HG03039 (cell line): ENCODE measurements at regions not wholly inside any gene's neighbourhood (a gene's known extent, or its start where the extent isn't known, plus 50 kb on each side); places are given as distances from the start of the nearest gene placed in this dataset.
A peak's percentile ranks its signal among the peaks of the same experiment; 100 is the strongest.

ENCODE experiments used
- ATAC-seq: cut with Tn5 transposase; IDR thresholded peaks from one replicate; pipeline ENCODE4 v1.9.1; 2021; ENCODE audit warnings: mild to moderate bottlenecking, moderate library complexity; ENCODE audit not compliant: unreplicated experiment

DNA sequence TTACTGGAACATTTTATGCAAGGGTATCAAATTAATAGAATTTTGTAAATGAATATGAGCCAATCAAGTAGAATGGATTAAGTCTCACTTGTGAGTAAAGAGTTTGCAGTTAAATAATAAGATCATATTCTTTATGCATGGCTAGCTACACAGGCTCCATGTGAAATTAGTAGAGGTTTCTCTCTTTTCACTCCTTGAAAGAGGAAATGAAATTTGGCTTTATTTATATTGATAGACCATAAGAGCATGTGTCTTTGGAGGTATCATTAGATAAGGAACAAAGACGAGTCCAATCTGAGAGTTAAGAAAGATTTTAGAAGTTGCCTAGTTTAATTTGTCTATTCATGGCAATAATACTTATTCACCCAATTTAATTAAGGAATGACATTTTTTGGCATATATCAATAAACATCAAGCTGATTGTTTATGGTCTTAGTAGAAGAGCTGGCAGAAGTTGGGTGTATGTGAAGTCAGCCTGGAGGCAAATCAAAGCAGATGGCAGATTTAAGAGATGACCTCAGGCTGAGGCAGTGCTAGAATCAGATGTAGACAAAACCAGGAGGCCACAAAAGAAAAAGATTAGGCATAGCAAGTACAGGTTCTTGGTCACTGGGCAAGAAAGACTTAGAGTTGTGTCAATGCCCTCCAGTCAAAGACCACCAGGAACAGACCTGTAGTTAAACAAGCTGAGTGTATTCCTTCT is 406.5 kb upstream of the ARHGEF26 start:
- ATAC-seq, result no peak

DNA sequence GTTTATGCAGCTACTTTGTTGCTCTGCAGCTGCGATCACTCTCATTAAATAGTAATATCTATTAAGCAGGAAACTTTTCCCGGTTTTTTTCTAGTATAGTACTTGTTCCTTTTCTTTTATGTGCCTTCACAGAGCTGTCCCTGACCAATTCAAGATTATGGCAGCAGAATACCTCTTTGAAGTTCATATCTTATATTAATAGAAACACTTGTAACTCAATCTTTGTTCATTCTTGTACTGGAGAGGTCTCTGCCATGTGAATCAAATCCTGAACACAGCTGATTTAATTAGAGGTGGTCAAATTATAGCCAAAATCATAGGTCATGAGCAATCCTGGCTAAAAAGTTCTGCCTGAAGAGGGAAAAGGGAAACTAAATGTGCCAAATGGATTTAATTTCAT is 399.0 kb upstream of the ARHGEF26 start:
- ATAC-seq, result no peak

DNA sequence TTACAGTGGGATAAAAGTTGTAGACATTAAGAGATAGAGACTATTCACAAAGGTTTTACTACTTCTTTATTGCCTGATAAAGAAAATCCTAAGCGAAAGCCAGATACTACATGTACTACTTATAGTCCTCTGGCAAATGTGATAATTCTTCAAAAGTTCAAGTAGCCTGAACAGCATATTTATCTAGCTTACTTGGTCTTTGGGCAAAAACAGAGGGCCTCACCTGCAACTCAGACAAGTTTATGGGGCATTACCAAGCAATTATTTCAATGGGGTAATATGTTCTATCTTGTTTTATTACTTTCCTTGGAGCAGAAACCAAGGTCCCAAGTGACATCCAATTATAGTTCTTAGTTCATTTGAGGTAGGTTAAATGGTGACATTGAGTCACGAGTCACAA is 390.1 kb upstream of the ARHGEF26 start:
- ATAC-seq, result no peak

- ATAC-seq, result no peak
Measured at GRCh38 chr3:153734777-153735551, 386.2 kb upstream of the ARHGEF26 start.

- ATAC-seq, result no peak
Measured at GRCh38 chr3:153740109-153740508, 381.1 kb upstream of the ARHGEF26 start.

DNA sequence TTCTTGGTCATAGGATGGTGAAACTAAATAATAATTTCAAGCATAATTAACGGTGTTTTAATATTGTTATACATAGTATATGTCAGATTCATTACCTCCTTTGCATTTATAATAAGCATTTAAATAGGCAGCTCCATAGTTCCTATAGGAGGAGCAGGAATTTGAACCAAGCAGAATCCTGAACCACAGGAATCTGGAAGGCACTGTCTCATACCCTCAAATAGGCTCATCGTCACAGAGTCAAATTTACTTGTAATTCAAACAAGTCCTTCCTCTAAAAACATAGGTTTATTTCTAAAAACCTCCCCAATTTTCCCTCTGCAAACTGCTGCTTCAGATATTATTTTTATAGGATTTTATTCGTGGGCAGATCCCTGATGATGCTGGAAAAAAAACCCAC is 376.3 kb upstream of the ARHGEF26 start:
- no peak for ATAC-seq

- ATAC-seq, result no peak
Measured at GRCh38 chr3:153746211-153746610, 375.0 kb upstream of the ARHGEF26 start.

- ATAC-seq, result no peak
Measured at GRCh38 chr3:153749070-153749610, 372.1 kb upstream of the ARHGEF26 start.

DNA sequence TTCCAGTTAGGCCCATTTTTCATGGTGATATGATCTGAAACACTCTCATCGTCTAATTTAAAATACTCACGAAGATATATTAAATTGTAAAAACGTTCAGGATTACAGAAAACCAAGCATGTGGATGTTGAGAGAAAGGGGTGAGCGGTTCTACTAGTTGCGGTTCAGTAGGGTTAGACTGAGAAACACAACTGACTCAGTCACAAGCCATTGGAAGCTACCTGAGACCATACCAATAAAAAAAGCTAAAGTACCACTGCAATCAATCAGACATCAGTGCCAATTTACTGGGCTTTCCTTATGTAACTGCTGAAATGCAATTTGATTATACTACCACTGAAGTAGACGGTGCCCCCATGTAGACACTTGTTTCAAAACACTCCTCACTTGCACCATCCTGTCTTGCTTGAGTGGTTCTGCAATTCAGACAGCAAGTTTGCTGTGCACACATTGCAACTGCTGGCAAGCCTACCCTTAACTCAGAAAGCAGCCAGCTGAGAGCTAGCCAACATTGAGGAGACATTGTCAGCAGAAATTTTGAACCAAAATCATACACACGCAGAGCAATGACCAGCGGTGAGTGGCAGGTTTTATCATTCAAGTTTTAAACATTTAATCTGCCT is 368.7 kb upstream of the ARHGEF26 start:
- ATAC-seq, result no peak

GRCh38 chr3:153753035-153753434 is 368.2 kb upstream of the ARHGEF26 start:
- no peak for ATAC-seq

GRCh38 chr3:153756816-153757215 is 364.4 kb upstream of the ARHGEF26 start:
- no peak for ATAC-seq

GRCh38 chr3:153757839-153758238 is 363.4 kb upstream of the ARHGEF26 start:
- ATAC-seq, result no peak

DNA sequence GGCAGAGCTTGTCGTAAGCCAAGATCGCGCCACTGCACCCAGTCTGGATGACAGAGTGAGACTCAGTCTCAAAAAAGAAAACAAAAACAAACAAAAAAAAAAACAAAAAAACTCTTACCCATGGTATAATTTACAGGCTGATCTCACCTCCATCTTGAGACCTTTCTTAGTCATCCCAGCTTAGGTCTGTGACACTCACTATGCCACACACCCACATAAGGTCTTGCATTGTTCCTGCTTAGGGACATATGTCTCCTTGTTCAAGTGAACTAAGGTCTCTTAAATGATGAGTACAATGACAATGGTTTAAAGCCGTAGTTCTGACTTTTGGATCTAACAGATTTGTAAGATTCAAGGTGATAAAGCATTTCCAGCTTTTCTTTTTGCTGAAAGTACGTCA is 360.2 kb upstream of the ARHGEF26 start:
- no peak for ATAC-seq

- no peak for ATAC-seq
Measured at GRCh38 chr3:153762411-153763235, 358.6 kb upstream of the ARHGEF26 start.

GRCh38 chr3:153767601-153768560 is 353.3 kb upstream of the ARHGEF26 start:
- ATAC-seq, result no peak

DNA sequence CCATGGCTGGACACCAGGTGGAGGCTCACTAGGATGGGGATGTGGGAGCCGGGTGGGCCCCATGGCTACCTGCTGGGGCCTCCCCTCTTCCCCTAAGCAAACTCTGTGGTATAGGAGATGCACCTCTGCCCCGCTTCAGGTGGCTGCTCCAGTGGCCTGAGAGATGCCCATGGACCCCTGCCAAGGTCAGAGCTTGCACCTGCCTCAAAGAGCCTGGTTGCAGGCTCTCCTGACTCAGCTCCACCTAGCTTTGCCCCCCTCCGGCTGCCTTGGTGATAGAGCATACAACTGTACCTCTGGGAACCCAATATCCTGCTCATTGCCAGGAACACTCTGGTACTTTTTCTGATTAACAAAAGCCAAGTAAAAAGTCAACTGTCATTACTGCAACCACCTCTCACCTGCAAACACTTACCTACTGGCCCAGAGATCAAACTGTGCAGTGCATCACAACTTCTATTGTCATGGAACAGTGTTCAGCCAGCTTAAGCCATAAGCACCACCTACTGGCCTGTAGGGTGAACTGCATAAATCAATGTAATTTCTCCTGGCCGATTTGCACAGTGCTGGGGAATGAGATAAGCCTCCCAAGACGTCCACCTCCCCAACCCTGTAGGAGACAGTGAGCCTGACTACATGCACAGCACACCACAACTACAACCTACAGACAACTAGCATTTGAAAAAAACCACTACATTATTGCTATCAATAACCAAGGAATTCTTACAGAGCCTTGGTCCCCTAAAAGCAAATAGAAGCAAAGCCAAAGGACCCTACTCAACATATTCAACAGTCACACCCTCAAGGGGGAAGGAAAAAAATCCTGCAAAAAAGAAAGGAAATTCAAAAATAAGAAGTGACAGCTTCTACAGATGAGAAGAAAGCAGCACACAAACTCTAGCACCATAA is 352.4 kb upstream of the ARHGEF26 start:
- ATAC-seq, result peak; percentile 95

DNA sequence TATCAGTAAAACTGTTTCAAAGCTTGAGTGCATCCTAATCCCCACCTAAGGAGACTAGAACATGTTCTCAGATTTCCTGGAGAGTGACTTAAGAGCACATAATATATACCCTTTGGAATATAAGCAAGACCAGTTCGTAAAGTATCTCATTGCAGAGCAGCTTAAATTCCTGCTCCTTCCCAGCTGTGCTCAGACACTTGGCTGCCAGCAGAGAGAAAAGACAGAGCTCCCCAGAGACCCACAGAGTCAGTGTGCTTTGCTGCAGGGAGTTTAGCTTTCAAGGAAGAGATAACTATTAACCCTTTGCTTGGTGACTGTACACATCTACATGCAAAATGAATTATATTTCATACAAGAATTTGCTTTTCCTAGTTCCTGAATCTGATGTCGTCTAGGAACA is 338.1 kb upstream of the ARHGEF26 start:
- no peak for ATAC-seq

GRCh38 chr3:153783741-153784480 is 337.3 kb upstream of the ARHGEF26 start:
- ATAC-seq, result no peak
